ENCODE measurements at regions not wholly inside any gene's neighbourhood (a gene's known extent, or its start where the extent isn't known, plus 50 kb on each side); places are given as distances from the start of the nearest gene placed in this dataset.
A peak's percentile ranks its signal among the peaks of the same experiment; 100 is the strongest.
"Not testable (repeated sequence)": the region's sequence is repeated elsewhere in the genome, so short reads cannot be mapped to it uniquely, and the experiment has no call there.

- Histone ChIP-seq H3K4me3 (ENCODE audit: low read depth, low read length) (no peak overlapping the region), H3K27me3 (ENCODE audit: control insufficient read depth, insufficient read depth, low read length) (no peaks in the 10 kb centered on the region), H3K27ac (ENCODE audit: low read depth, low read length) (no peak overlapping the region)
Observed at GRCh38 chr2:47690132-47690531, 92.8 kb upstream of the MSH6 start.

GRCh38 chr2:47689118-47689517 is 93.8 kb upstream of the MSH6 start:
- H3K4me1 ChIP-seq (ENCODE audit: control insufficient read depth, insufficient read depth, low read length); H3K27ac ChIP-seq (ENCODE audit: low read depth, low read length); H3K9ac ChIP-seq (ENCODE audit: low read depth, low read length); H3K36me3 ChIP-seq (ENCODE audit: control insufficient read depth, insufficient read depth, low read length); H3K4me3 ChIP-seq (ENCODE audit: low read depth, low read length); H3K27me3 ChIP-seq (ENCODE audit: control insufficient read depth, insufficient read depth, low read length): not testable (repeated sequence)
- H3K9me3 ChIP-seq (ENCODE audit: control insufficient read depth, insufficient read depth, low read length): peaks cover 16% of the 10 kb centered on the region

More at GRCh38 chr2:47690132-47690531, 92.8 kb upstream of the MSH6 start:
- peaks cover 16% of the 10 kb centered on the region for H3K9me3 ChIP-seq (ENCODE audit: control insufficient read depth, insufficient read depth, low read length)
- H3K9ac ChIP-seq (ENCODE audit: low read depth, low read length): no peak overlapping the region
- H3K4me1 ChIP-seq (ENCODE audit: control insufficient read depth, insufficient read depth, low read length): peaks cover 8% of the 10 kb centered on the region
- no peaks in the 10 kb centered on the region for H3K36me3 ChIP-seq (ENCODE audit: control insufficient read depth, insufficient read depth, low read length)

GRCh38 chr2:47688561-47688960 is 94.4 kb upstream of the MSH6 start:
- Histone ChIP-seq H3K4me1 (ENCODE audit: control insufficient read depth, insufficient read depth, low read length) (0 out of 2 replicates have a peak, but pooled peaks cover 4% of the 10 kb centered on the region), H3K9ac (ENCODE audit: low read depth, low read length) (no peak overlapping the region), H3K4me3 (ENCODE audit: low read depth, low read length) (no peak overlapping the region), H3K27ac (ENCODE audit: low read depth, low read length) (no peak overlapping the region), H3K9me3 (ENCODE audit: control insufficient read depth, insufficient read depth, low read length) (peaks cover 16% of the 10 kb centered on the region), H3K27me3 (ENCODE audit: control insufficient read depth, insufficient read depth, low read length) (no peaks in the 10 kb centered on the region), H3K36me3 (ENCODE audit: control insufficient read depth, insufficient read depth, low read length) (no peaks in the 10 kb centered on the region)

DNA sequence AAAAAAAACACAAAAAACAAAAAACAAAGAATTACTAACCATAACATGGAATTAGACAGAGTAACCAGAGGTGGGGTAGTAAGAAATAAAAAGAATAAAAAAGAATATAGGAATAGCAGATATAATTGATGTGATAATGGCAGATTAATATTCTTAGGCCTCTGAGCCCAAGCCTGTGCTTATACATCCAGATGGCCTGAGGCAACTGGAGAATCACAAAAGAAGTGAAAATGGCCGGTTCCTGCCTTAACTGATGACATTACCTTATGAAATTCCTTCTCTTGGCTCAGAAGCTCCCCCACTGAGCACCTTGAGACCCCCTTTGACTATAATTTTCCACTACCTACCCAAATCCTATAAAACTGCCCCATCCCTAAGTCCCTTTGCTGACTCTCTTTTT is 95.1 kb upstream of the MSH6 start:
- Histone ChIP-seq H3K27me3 (ENCODE audit: control insufficient read depth, insufficient read depth, low read length) (no peaks in the 10 kb centered on the region), H3K4me1 (ENCODE audit: control insufficient read depth, insufficient read depth, low read length) (0 out of 2 replicates have a peak, but pooled peaks cover 4% of the 10 kb centered on the region), H3K9me3 (ENCODE audit: control insufficient read depth, insufficient read depth, low read length) (peaks cover 16% of the 10 kb centered on the region), H3K4me3 (ENCODE audit: low read depth, low read length) (no peak overlapping the region), H3K27ac (ENCODE audit: low read depth, low read length) (no peak overlapping the region), H3K36me3 (ENCODE audit: control insufficient read depth, insufficient read depth, low read length) (no peaks in the 10 kb centered on the region), H3K9ac (ENCODE audit: low read depth, low read length) (no peak overlapping the region)

DNA sequence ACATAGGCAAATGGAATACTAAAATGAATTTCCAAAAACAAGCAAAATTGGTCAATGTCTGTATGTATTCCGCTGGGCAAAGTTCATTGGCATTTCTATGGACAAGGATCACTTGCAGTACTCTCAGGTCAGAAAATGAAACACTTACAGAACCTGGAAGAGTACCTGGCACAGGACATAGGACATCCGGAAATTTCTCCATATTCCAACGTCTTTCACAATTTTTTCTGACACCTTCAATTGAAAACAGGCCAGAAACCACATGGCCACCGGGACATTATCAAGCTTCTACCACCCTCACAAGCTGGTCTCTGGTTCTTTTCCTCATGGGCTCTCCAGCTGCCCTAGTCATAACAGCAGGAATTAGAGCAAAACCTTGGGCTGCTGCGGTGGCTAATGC is 96.9 kb upstream of the MSH6 start:
- 0 out of 2 replicates have a peak, but pooled peaks cover 4% of the 10 kb centered on the region for H3K4me1 ChIP-seq (ENCODE audit: control insufficient read depth, insufficient read depth, low read length)
- H3K27ac ChIP-seq (ENCODE audit: low read depth, low read length): no peak overlapping the region
- no peaks in the 10 kb centered on the region for H3K27me3 ChIP-seq (ENCODE audit: control insufficient read depth, insufficient read depth, low read length)
- no peak overlapping the region for H3K9ac ChIP-seq (ENCODE audit: low read depth, low read length)
- H3K9me3 ChIP-seq (ENCODE audit: control insufficient read depth, insufficient read depth, low read length): peaks cover 16% of the 10 kb centered on the region
- H3K36me3 ChIP-seq (ENCODE audit: control insufficient read depth, insufficient read depth, low read length): no peaks in the 10 kb centered on the region
- H3K4me3 ChIP-seq (ENCODE audit: low read depth, low read length): no peak overlapping the region

- H3K9me3 ChIP-seq (ENCODE audit: control insufficient read depth, insufficient read depth, low read length): peaks cover 7% of the 10 kb centered on the region
- no peaks in the 10 kb centered on the region for H3K36me3 ChIP-seq (ENCODE audit: control insufficient read depth, insufficient read depth, low read length)
Observed at GRCh38 chr2:47682216-47682749, 100.7 kb upstream of the MSH6 start.

GRCh38 chr2:47676261-47676926 is 105.6 kb upstream of the KCNK12 start:
- Histone ChIP-seq H3K9ac (ENCODE audit: low read depth, low read length) (no peak overlapping the region), H3K27ac (ENCODE audit: low read depth, low read length) (no peak overlapping the region), H3K4me3 (ENCODE audit: low read depth, low read length) (no peak overlapping the region), H3K4me1 (ENCODE audit: control insufficient read depth, insufficient read depth, low read length) (peaks cover 14% of the 10 kb centered on the region), H3K27me3 (ENCODE audit: control insufficient read depth, insufficient read depth, low read length) (no peaks in the 10 kb centered on the region), H3K36me3 (ENCODE audit: control insufficient read depth, insufficient read depth, low read length) (no peaks in the 10 kb centered on the region), H3K9me3 (ENCODE audit: control insufficient read depth, insufficient read depth, low read length) (no peaks in the 10 kb centered on the region)

More at GRCh38 chr2:47682216-47682749, 100.7 kb upstream of the MSH6 start:
- Histone ChIP-seq H3K9ac (ENCODE audit: low read depth, low read length) (no peak overlapping the region), H3K27ac (ENCODE audit: low read depth, low read length) (no peak overlapping the region), H3K27me3 (ENCODE audit: control insufficient read depth, insufficient read depth, low read length) (no peaks in the 10 kb centered on the region), H3K4me1 (ENCODE audit: control insufficient read depth, insufficient read depth, low read length) (peaks cover 14% of the 10 kb centered on the region), H3K4me3 (ENCODE audit: low read depth, low read length) (no peak overlapping the region)

GRCh38 chr2:47675196-47675825 is 104.5 kb upstream of the KCNK12 start:
- Histone ChIP-seq H3K36me3 (ENCODE audit: control insufficient read depth, insufficient read depth, low read length) (no peaks in the 10 kb centered on the region), H3K9ac (ENCODE audit: low read depth, low read length) (no peak overlapping the region), H3K27ac (ENCODE audit: low read depth, low read length) (no peak overlapping the region), H3K4me3 (ENCODE audit: low read depth, low read length) (no peak overlapping the region), H3K4me1 (ENCODE audit: control insufficient read depth, insufficient read depth, low read length) (peaks cover 14% of the 10 kb centered on the region), H3K27me3 (ENCODE audit: control insufficient read depth, insufficient read depth, low read length) (no peaks in the 10 kb centered on the region), H3K9me3 (ENCODE audit: control insufficient read depth, insufficient read depth, low read length) (no peaks in the 10 kb centered on the region)

DNA sequence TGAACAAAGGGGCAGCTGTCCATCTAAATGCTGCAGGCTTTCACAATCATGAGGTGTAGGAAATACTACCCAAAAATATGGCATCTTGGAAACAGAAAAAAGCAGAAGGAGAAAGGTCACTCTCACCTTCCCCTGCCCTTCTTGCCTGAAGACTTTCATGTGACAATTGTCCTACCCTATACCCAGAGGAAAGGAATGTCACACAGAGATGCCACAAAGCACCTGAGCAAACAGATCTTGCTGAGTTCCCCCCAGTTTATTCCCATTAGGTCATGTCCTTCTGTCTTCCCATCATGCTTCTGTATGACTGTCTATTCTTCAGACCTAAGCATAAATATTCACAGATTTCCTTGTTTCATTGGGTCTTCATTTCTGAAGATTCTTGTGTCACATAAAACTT is 95.5 kb upstream of the KCNK12 start:
- no peak overlapping the region for H3K27ac ChIP-seq (ENCODE audit: low read depth, low read length)
- H3K9ac ChIP-seq (ENCODE audit: low read depth, low read length): no peak overlapping the region
- no peak overlapping the region for H3K4me3 ChIP-seq (ENCODE audit: low read depth, low read length)
- no peaks in the 10 kb centered on the region for H3K9me3 ChIP-seq (ENCODE audit: control insufficient read depth, insufficient read depth, low read length)
- no peaks in the 10 kb centered on the region for H3K27me3 ChIP-seq (ENCODE audit: control insufficient read depth, insufficient read depth, low read length)
- no peaks in the 10 kb centered on the region for H3K36me3 ChIP-seq (ENCODE audit: control insufficient read depth, insufficient read depth, low read length)
- peaks cover 23% of the 10 kb centered on the region for H3K4me1 ChIP-seq (ENCODE audit: control insufficient read depth, insufficient read depth, low read length)

GRCh38 chr2:47664817-47665216 is 94.0 kb upstream of the KCNK12 start:
- no peaks in the 10 kb centered on the region for H3K27me3 ChIP-seq (ENCODE audit: control insufficient read depth, insufficient read depth, low read length)
- peaks cover 23% of the 10 kb centered on the region for H3K4me1 ChIP-seq (ENCODE audit: control insufficient read depth, insufficient read depth, low read length)
- no peaks in the 10 kb centered on the region for H3K36me3 ChIP-seq (ENCODE audit: control insufficient read depth, insufficient read depth, low read length)
- no peaks in the 10 kb centered on the region for H3K9me3 ChIP-seq (ENCODE audit: control insufficient read depth, insufficient read depth, low read length)
- no peak overlapping the region for H3K27ac ChIP-seq (ENCODE audit: low read depth, low read length)
- no peak overlapping the region for H3K9ac ChIP-seq (ENCODE audit: low read depth, low read length)
- H3K4me3 ChIP-seq (ENCODE audit: low read depth, low read length): no peak overlapping the region

DNA sequence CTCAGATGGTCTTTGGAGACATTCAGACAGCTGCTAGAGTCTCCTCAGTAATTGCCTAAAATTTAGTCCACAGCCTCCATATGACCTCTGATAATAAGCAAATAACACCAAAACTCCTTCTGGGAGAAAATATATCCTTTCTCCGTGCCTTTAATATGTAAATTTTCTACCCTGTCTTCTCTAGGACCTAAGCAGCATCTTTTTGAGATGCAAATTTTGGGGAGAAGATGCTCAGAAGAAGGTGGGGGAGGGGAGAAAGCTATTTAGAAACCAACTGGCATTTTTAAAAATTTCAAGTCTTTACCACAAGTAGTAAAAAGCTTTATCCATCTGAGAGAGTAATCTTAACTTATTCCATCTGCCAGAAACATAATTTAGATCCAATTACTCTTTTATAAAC is 91.8 kb upstream of the KCNK12 start:
- Histone ChIP-seq H3K4me3 (ENCODE audit: low read depth, low read length) (peak overlapping the region; percentile 24; the same call in 1 of the 2 replicates), H3K9me3 (ENCODE audit: control insufficient read depth, insufficient read depth, low read length) (no peaks in the 10 kb centered on the region), H3K27me3 (ENCODE audit: control insufficient read depth, insufficient read depth, low read length) (no peaks in the 10 kb centered on the region), H3K4me1 (ENCODE audit: control insufficient read depth, insufficient read depth, low read length) (peaks cover 23% of the 10 kb centered on the region), H3K27ac (ENCODE audit: low read depth, low read length) (peak overlapping the region; percentile 74), H3K36me3 (ENCODE audit: control insufficient read depth, insufficient read depth, low read length) (no peaks in the 10 kb centered on the region), H3K9ac (ENCODE audit: low read depth, low read length) (no peak overlapping the region)

Measured in HUES48 (cell line).